ENCODE measurements at regions not wholly inside any gene's neighbourhood (a gene's known extent, or its start where the extent isn't known, plus 50 kb on each side); places are given as distances from the start of the nearest gene placed in this dataset.

GRCh38 chr11:87437844-87438223, 400.1 kb downstream of the TMEM135 start:
- Mint-ChIP-seq H3K27ac (no peak overlapping the region), H3K36me3 (no peaks in the 10 kb centered on the region), H3K4me3 (no peak overlapping the region), H3K9me3 (no peaks in the 10 kb centered on the region), H3K27me3 (peaks cover 3% of the 10 kb centered on the region), H3K4me1 (ENCODE audit: unreplicated experiment) (no peaks in the 10 kb centered on the region)
- no peak for TF ChIP-seq CTCF (conservative IDR thresholded peaks at IDR 0.05)
- DNase-seq (ENCODE audit: extremely low spot score, unreplicated experiment): no peak

GRCh38 chr11:87437133-87437843, 399.6 kb downstream of the TMEM135 start:
- no peaks in the 10 kb centered on the region for H3K4me1 Mint-ChIP-seq (ENCODE audit: unreplicated experiment)
- no peak for TF ChIP-seq CTCF (conservative IDR thresholded peaks at IDR 0.05)
- no peaks in the 10 kb centered on the region for H3K36me3 Mint-ChIP-seq
- H3K9me3 Mint-ChIP-seq: no peaks in the 10 kb centered on the region
- peaks cover 3% of the 10 kb centered on the region for H3K27me3 Mint-ChIP-seq
- no peak for DNase-seq (ENCODE audit: extremely low spot score, unreplicated experiment)
- H3K27ac Mint-ChIP-seq: no peak overlapping the region
- H3K4me3 Mint-ChIP-seq: no peak overlapping the region

GRCh38 chr11:87432022-87432421, 394.3 kb downstream of the TMEM135 start:
- TF ChIP-seq CTCF (conservative IDR thresholded peaks at IDR 0.05): no peak
- Mint-ChIP-seq H3K27me3 (peaks cover 3% of the 10 kb centered on the region), H3K4me1 (ENCODE audit: unreplicated experiment) (peaks cover 5% of the 10 kb centered on the region), H3K36me3 (no peaks in the 10 kb centered on the region), H3K9me3 (no peaks in the 10 kb centered on the region), H3K4me3 (no peak overlapping the region), H3K27ac (no peak overlapping the region)
- no peak for DNase-seq (ENCODE audit: extremely low spot score, unreplicated experiment)

GRCh38 chr11:87431392-87431791, 393.7 kb downstream of the TMEM135 start:
- H3K9me3 Mint-ChIP-seq: no peaks in the 10 kb centered on the region
- no peak for TF ChIP-seq CTCF (conservative IDR thresholded peaks at IDR 0.05)
- no peak overlapping the region for H3K4me3 Mint-ChIP-seq
- peaks cover 5% of the 10 kb centered on the region for H3K4me1 Mint-ChIP-seq (ENCODE audit: unreplicated experiment)
- no peaks in the 10 kb centered on the region for H3K36me3 Mint-ChIP-seq
- DNase-seq (ENCODE audit: extremely low spot score, unreplicated experiment): no peak
- no peak overlapping the region for H3K27ac Mint-ChIP-seq
- H3K27me3 Mint-ChIP-seq: peaks cover 6% of the 10 kb centered on the region

GRCh38 chr11:87430821-87431220, 393.1 kb downstream of the TMEM135 start:
- H3K36me3 Mint-ChIP-seq: no peaks in the 10 kb centered on the region
- H3K27ac Mint-ChIP-seq: no peak overlapping the region
- H3K9me3 Mint-ChIP-seq: no peaks in the 10 kb centered on the region
- TF ChIP-seq CTCF (conservative IDR thresholded peaks at IDR 0.05): no peak
- peaks cover 5% of the 10 kb centered on the region for H3K4me1 Mint-ChIP-seq (ENCODE audit: unreplicated experiment)
- H3K4me3 Mint-ChIP-seq: no peak overlapping the region
- H3K27me3 Mint-ChIP-seq: peaks cover 7% of the 10 kb centered on the region
- DNase-seq (ENCODE audit: extremely low spot score, unreplicated experiment): no peak
